Stimulated activated CD8-positive, alpha-beta memory T cell treated with anti-CD3 and anti-CD28 coated beads, Interleukin-15, amount 100 ng/mL, for 1 hour (primary cell): ENCODE measurements at regions not wholly inside any gene's neighbourhood (a gene's known extent, or its start where the extent isn't known, plus 50 kb on each side); places are given as distances from the start of the nearest gene placed in this dataset.
"Not testable (repeated sequence)": the region's sequence is repeated elsewhere in the genome, so short reads cannot be mapped to it uniquely, and the experiment has no call there.

Source experiments
- DNase-seq: peaks from one replicate; pipeline ENCODE4 v3.0.0-alpha.2; 2020; ENCODE audit warnings: low read depth

GRCh38 chr18:25557011-25557410, 205.0 kb upstream of the ZNF521 start:
- no peak for DNase-seq

- no peak for DNase-seq
These were observed 201.8 kb upstream of the ZNF521 start for GRCh38 chr18:25553631-25554263.

- DNase-seq, result no peak
These were observed 192.8 kb upstream of the ZNF521 start for GRCh38 chr18:25544546-25545287.

DNA sequence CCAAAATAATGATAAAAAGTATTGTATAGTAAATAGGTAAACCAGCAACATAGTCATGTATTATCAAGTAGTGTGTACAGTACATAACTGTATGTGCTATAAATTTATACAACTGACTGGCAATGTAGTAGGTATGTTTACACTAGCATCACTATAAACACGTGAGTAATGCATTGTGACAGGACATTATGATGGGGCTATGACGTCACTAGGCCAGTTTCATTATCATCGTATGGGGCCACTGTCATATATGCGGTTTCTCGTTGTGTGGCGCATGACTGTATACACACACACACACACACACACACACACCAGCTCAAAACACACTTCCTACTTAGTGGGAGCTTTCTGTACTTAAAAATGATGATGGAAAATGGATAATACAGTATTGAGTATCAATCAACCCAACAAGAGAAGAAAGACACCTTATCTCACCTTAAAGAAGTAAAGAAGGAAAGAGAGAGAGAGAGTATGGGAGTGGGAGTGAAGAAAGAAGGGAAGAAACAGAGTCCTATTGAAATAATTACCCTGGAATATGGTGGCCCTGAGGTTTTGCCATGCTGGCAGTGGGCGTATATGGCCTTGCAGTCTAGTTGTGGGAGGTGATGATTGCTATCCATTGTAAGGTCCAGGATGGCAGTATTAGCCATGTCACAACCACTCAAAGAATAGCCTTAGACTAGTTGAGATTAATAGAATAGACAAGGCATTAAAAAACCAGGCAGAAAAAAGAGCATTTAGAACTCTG, 186.4 kb upstream of the ZNF521 start:
- DNase-seq, result no peak

DNA sequence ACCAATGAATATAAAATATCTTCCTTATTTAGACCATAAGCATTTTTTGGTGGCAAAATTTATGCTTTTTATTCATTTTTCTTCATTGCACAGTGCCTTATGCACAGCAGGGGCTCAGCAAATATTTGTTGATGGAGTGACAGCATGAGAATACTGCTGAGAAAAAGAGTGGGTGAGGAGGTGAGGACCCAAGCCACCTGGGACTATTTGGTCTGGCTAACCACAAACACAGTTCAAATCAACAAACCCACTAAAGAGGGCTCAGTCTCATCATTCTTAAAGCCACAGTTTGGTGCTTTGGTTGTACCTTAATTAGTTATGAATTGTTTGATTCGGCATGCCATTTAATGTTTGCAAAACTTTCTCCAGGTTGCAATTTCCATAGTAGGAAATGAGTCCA, 183.5 kb upstream of the ZNF521 start:
- DNase-seq, result no peak

GRCh38 chr18:25534401-25534800, 182.4 kb upstream of the ZNF521 start:
- no peak for DNase-seq

DNA sequence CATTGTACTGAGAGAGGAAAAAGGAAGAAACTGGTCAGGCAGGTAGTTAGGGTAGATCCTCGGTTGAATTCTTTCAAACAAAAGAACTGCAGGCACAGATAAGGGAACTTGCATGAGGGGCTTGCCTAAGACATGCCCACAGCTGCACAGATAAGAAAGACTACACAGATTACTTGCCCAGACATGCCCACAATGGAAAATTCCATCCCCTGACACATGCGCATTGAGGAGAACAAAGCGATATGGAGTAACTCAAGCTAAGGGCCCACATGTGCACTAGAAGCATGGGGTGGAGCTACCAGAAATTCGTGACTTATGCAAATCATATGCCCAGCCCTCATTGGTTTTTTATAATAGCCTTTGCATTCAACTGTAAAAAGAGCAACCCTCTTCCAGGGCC, 181.3 kb upstream of the ZNF521 start:
- no peak for DNase-seq

- no peak for DNase-seq
These were observed 179.2 kb upstream of the ZNF521 start for GRCh38 chr18:25531207-25531606.

DNA sequence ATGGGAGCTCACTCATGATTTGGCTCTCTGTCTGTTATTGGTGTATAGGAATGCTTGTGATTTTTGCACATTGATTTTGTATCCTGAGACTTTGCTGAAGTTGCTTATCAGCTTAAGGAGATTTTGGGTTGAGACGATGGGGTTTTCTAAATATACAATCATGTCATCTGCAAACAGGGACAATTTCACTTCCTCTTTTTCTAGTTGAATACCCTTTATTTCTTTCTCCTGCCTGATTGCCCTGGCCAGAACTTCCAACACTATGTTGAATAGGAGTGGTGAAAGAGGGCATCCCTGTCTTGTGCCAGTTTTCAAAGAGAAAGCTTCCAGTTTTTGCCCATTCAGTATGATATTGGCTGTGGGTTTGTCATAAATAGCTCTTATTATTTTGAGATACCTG, 173.8 kb upstream of the ZNF521 start:
- DNase-seq, result not testable (repeated sequence)

- DNase-seq, result no peak
These were observed 166.7 kb upstream of the ZNF521 start for GRCh38 chr18:25518716-25519053.

DNA sequence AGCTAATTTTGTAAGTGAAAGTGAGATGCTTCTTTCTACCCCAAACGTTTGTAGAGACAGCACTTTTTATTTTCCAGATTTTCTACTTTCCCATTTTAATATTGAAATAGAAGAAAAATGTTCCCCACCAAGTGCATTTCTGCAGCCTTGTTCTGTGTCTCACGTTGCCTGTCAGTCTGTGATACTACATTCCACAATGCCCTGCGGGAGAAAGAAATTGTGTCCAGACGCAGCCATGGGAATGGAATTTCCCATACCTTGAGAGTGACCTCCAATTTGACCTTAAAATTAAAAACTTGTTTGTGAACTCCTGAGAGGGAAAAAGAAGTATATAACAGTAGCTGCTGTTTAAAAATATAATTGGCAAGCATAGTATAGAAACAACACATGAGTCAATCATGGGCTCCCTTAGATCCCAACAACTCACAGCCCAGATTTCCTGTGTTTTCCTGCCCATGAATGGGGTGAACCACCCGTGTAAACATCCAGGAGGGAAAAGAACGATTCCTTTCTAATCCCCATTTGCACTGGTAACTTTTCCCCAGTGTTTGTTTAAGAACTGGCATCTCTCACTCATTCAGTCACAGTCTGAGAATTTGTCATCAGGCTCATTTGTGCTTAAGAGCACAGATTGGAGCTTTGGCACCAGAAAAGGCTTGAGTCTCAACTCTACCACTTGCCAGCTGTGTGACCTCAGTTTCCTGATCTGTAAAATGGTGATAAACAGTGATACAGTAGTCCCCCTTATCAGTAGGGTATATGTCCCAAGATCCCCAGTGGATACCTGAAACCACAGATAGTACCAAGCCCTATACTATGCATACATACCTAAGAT, 166.1 kb upstream of the ZNF521 start:
- no peak for DNase-seq

GRCh38 chr18:25516747-25517498, 165.0 kb upstream of the ZNF521 start:
- DNase-seq, result no peak

DNA sequence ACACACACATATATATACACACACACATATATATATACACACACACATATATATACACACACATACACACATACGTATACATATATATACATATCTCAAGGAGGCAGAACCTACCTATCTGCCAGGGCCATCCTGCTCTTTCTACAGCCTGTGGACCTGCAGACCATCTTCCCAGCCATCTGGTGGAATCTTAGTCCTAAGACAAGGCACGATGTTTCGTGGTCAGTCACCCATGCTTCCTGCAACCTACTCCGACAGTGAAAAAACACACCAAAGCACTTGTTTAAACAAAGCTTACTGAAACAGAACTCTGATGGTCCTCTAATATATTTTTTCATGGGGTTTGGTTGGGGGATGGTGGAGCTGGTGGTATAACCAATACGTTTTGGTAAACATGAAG, 164.2 kb upstream of the ZNF521 start:
- DNase-seq, result no peak

GRCh38 chr18:25510096-25510495, 158.1 kb upstream of the ZNF521 start:
- no peak for DNase-seq

DNA sequence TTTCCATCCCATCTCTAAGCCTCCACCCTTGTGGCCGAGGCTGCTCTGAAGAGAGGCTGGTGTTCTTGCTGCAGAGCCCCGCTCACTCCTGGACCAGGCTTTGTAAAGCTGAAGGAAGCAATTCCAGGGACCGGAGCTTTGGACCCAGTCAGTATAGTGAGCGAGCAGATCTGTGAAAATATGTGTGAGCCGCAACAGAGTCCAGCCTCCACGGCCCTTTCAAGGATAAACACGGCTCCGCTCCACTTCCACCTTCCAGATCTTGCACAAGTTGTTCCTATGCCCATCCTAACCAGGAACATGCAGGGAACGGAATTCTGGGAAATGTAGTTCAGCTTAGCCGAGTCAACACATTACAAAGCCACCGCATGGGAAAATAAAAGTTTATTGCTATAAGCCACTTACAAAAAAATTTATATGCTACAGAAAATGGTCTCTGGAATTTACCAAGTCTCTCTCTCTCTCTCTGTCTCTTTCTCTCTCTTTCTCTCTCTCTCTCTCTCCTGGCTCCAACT, 151.7 kb upstream of the ZNF521 start:
- DNase-seq, result no peak

DNA sequence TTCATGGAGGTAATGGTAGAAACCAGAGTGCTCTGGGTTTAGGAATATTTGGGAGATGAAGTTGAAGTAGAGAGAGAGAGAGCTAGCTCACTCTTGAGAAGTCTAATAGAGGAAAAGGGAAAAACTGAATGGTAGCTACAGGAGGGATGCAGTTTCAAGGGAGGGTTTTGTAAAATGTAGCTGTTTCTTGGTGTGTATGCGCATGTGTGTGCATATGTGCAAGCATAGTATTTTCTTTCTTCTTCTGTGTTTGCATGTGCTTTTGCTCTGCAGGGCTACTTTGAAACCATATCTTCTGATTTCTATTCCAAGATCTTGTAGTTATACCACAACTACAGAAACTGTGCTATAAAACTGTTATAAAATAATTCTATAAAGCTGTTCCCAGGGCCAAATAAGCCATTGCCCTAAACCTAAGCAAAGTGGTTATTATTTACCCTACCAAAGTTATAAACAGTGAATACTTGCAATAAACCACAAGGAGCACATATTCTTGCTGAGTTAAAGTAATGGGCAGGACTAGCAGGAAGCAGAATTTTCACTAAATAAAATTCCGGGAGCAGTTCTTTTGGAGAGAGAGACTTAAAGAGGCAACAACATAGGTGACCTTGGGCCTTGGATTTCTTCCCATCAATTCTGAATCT, 145.3 kb upstream of the ZNF521 start:
- DNase-seq, result no peak

DNA sequence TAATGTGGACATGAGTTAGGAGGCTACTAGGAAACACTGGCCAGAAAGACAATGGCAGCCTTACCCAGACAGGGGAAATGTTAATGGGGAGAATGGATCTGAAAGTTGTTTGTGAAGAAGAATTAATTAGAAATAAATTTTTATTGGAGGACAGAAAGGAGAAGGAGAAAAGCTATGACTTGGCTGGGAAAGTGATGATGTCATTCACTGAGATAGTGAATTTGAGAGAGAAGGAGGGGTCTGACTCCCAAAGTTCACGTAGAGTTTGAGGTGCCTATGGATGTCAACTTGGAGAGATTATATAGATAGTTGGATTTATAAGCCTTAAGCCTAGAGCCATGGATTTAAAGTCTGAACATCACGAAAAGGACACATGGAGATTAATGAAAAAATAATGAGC, 144.6 kb upstream of the ZNF521 start:
- no peak for DNase-seq

- DNase-seq, result no peak
These were observed 143.6 kb upstream of the ZNF521 start for GRCh38 chr18:25495606-25496005.

DNA sequence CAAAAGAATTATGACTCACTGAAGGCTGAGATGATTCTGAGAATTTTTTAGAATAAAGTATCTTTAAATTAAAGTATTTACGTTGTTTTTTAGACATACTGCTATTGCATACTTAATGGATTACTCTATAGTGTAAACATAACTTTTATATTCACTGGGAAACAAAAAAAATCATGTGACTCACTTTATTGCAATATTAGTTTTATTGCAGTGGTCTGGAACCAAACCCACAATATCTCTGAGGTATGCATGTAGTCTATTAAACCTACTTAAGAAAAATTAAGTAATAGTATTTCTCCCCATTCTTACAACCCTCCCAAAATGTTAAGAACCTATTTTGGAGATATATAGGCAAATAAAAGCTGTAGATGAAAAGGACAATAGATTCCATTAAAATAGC, 142.9 kb upstream of the ZNF521 start:
- no peak for DNase-seq

GRCh38 chr18:25493401-25493800, 141.4 kb upstream of the ZNF521 start:
- no peak for DNase-seq

GRCh38 chr18:25490316-25490715, 138.3 kb upstream of the ZNF521 start:
- DNase-seq, result no peak
